HFF-Myc (cell line): ENCODE measurements at regions not wholly inside any gene's neighbourhood (a gene's known extent, or its start where the extent isn't known, plus 50 kb on each side); places are given as distances from the start of the nearest gene placed in this dataset.
"Not testable (repeated sequence)": the region's sequence is repeated elsewhere in the genome, so short reads cannot be mapped to it uniquely, and the experiment has no call there.

Source experiments
- DNase-seq: peaks from one replicate; pipeline ENCODE4 v3.0.0-alpha.2; 2011; ENCODE audit warnings: low read depth; ENCODE audit errors: extremely low read depth
- H3K4me3 ChIP-seq: replicated peaks from 2 replicates; pipeline ENCODE4 v1.5.1; 2011; ENCODE audit warnings: low read depth, mild to moderate bottlenecking, control low read depth, low read length
- TF ChIP-seq, protein P1 (sequence below): IDR thresholded peaks from 2 replicates; pipeline ENCODE4 v1.5.1; 2012; ENCODE audit warnings: mild to moderate bottlenecking, low read depth, low read length, control low read depth; ENCODE audit errors: missing control alignments

DNA sequence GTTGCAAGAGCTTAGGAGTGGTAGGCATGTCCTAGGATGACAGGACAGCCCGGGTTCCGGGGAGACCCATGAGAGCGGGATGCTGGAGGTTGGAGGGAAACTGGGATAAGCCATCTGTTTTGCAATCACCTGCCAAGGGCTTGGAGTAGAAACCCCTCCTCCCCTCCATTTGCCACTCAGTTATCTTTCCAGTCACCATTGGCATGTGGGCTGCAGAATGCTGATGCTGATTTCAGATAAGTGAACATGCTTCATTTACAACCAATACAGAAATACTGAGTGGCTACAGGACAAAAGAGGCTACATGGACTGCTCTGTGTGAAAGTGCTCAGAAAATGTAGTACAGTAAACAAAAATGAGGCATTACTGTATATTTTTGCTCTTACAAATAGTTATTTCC is 93.4 kb upstream of the KIF2A start:
- no peak for DNase-seq
- no peak overlapping the region for H3K4me3 ChIP-seq
- TF ChIP-seq, protein P1, sequence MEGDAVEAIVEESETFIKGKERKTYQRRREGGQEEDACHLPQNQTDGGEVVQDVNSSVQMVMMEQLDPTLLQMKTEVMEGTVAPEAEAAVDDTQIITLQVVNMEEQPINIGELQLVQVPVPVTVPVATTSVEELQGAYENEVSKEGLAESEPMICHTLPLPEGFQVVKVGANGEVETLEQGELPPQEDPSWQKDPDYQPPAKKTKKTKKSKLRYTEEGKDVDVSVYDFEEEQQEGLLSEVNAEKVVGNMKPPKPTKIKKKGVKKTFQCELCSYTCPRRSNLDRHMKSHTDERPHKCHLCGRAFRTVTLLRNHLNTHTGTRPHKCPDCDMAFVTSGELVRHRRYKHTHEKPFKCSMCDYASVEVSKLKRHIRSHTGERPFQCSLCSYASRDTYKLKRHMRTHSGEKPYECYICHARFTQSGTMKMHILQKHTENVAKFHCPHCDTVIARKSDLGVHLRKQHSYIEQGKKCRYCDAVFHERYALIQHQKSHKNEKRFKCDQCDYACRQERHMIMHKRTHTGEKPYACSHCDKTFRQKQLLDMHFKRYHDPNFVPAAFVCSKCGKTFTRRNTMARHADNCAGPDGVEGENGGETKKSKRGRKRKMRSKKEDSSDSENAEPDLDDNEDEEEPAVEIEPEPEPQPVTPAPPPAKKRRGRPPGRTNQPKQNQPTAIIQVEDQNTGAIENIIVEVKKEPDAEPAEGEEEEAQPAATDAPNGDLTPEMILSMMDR, result no peak

DNA sequence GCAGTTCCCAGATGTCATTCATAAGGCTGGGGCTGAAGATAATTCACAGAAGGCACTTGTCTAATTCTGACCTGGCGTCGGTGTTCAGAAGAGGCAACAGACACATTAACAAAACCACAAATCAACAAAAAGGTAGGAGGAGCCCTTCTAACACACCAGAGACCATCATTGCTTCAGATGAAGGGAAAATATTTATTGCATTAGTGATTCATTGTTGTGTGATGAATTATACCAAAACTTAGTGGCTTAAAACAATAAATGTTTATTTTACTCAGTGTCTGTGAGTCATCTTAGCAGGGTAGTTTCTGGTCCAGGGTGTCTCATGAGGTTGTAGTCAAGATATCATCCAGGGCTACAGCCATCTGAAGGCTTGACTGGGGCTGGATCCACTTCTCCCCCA is 91.3 kb upstream of the KIF2A start:
- H3K4me3 ChIP-seq, result no peak overlapping the region
- TF ChIP-seq, protein P1, result no peak
- no peak for DNase-seq

DNA sequence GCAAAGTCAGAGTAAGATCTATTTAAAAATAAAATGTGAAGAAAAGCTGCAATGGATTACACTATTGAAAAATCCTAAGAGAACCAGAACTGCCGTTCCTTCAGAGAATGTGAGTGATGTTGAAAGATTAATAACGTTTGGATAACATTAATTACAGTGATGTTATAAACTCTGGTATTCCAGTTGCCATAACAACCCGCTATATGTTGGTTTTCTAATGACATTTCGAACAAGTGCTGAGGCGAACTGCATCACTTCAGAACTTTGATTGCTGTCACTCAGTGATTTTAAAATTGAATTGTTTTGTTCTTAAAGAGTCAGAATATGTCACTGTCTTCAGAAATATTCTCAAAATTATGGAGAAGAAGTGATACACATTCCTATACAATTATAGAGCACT is 89.4 kb upstream of the KIF2A start:
- DNase-seq, H3K4me3 ChIP-seq: not testable (repeated sequence)

DNA sequence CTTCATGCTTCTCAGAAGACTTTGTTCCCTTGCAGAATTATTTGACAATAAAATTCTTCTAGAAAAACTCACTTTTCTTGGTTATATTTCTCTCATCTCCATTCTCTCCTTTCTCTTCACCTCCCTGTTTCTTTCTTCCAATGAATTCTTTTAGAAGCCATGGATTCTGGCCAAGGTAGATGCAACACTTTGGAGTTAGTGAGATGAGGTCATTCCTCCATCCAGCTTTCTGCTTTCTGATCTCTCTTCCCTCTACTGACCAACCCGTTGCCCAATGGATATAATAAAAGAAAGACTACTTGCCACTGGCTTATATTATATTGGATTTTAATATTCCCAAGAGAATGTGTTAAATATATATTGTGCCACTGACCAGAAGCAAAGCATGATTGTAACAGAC is 88.9 kb upstream of the KIF2A start:
- DNase-seq, H3K4me3 ChIP-seq: not testable (repeated sequence)

DNA sequence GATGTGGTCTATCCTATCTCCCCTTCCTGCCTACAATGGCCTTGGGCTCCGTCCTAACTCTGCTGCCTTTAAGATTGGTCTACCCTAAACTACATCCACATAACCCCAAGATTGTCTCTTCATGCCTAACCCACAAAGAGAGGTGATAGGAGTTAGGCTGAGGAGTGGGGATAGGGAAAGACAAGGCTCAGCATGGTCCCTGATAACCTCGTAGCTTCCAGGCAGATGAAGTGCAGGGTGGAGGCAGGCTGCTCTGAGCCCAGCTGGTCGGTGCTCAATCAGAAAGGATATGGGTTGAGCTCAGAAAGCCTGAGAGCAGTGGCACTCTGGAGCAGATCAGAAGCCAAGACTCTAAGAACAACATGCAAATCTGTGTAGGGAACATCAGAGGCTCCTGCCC is 87.1 kb upstream of the KIF2A start:
- H3K4me3 ChIP-seq, result not testable (repeated sequence)

DNA sequence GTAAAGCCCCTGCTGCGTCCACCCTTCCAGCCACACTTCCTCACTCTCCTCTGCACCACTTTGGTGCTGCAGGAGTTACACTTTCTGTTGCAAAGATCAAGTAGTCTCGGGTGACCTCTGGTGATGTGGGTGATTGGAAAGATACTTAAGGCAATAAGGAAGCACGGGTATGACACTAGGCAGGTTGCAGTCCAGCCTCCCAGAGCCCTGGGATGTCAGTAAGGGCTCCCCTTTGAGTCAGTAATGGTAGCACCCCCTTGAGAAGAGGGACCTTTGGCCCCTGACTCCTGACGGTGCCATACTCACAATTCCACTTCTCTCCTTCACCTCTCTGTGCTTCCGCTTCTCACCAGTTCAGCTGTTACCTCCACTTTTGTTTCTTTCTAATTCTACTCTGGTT is 84.1 kb upstream of the KIF2A start:
- not testable (repeated sequence) for H3K4me3 ChIP-seq, DNase-seq

More for the DNA sequence above, 87.1 kb upstream of the KIF2A start:
- not testable (repeated sequence) for DNase-seq

DNA sequence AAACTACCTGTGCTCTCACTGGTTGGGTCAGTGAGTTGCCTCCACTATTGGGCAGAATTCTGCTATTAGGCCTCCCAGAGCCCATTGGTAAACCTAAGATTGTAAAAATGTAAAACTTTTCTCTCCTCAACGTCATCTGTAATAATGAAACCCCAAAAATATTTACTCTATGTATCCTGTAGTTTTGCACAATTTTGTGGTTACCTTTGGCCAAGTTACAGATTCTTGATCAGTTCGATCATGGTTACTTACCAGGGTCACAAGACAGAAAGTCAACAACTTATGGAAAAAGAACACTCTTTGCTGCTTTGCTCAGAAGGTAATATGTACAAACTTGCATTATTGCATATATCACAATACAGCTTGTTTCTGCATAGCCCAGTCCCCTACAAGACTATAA is 83.7 kb upstream of the KIF2A start:
- not testable (repeated sequence) for DNase-seq, H3K4me3 ChIP-seq

DNA sequence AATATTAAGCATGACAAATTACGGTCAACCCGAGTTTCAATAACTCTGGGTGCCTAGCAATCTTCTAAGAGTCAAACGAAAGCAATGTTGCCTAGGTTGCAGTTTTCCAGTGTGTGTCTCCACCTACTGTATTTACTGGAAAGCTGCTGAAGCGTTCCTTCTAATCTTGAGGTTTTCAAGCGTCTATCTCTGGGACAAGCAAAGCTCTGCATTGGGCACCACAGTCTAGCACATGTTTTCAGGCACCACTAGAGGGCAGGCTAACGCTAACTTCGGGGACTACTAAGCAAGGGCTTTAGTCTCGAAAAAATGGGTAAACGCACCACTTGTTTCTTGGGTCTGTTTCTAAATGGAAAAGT is 82.7 kb upstream of the KIF2A start:
- not testable (repeated sequence) for DNase-seq
- TF ChIP-seq, protein P1, result peak; percentile 38

DNA sequence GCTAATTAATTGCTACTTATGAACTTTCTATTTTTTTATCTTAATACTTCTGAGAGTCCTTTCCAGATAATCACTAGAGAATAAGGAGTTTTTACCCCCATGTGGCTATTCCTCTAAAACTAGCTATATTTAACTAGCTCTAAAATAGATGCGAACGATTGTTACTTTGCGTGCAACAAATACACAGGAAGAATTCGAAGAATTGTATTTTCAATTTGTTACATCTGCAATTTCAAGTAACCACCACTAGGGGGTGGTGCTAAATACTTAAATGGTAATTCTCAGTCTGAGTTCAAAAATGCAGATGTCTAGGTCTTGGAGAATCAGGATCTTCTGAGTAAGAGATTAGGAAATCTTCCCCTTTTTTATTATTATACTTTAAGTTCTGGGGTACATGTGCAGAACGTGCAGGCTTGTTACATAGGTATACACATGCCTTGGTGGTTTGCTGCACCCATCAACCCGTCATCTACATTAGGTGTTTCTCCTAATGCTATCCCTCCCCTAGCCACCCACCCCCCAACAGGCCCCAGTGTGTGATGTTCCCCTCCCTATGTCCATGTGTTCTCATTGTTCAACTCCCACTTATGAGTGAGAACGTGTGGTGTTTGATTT is 80.9 kb upstream of the KIF2A start:
- DNase-seq, result not testable (repeated sequence)

More for the DNA sequence above, 82.7 kb upstream of the KIF2A start:
- H3K4me3 ChIP-seq, result peak overlapping the region; percentile 27; the same call in 1 of the 2 replicates

DNA sequence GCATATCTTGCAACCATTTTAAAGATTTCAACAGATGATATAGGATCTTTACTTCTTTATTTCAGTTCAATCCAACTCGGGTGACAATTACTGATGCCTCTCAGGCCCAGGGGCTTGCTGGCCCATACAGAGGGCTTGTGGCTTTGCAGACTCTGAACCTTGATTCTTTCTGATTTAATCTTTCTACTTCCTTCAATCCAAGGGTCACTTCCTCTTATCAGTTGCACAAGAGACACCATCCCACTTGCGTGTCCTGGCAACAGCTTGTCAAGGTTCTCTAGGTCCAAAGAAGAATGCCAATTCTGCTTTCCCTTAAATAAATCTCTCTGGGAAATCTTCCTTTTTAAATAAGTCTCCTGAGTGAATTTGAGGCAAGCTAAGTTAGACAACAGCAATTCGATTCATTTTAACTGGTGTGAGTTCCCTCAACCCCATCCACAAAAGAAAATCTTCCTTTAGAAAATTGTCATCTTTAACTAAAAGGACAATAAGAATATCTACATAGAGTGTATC is 75.1 kb upstream of the KIF2A start:
- DNase-seq, result not testable (repeated sequence)

More for the DNA sequence above, 80.9 kb upstream of the KIF2A start:
- H3K4me3 ChIP-seq, result not testable (repeated sequence)

DNA sequence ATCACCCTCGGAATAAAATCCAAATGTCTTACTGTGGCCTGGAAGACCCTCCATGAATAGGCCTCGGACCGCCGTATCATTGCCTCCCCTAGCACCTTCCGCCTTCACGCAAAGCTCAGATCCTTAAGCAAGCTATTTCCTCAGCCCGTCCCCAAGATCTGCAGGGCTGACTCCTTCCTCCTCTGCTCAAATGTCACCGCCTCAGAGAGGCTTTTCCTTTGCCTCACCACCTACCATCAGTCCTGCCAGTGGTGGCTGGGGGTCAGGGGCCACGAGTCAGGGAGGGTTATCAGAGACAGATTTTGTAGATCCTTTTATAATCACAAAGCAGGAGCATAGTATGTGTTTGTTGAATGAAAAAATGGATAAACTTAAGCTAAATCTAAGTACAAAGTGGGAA is 74.4 kb upstream of the KIF2A start:
- TF ChIP-seq, protein P1, result no peak
- H3K4me3 ChIP-seq, result no peak overlapping the region
- no peak for DNase-seq

More for the DNA sequence above, 75.1 kb upstream of the KIF2A start:
- H3K4me3 ChIP-seq, result not testable (repeated sequence)

DNA sequence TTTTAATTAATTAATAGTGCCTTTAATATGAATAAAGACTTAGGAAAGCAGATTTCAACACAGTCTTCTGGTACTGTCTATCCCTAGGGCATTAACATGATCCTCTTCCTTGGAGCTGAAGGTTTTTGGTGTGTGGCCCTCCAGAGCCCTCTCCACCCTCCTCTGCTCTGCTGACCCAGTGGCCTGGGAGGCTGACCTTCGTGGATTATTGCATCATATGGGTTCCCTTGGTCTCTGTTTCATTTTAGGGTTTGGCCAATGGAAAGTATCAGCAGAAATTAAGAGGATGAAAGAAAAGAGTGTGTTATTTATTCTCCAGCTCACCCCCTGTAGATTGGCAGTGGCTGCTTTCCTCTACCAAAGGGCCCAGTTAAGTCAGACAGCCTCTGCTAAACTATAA is 73.8 kb upstream of the KIF2A start:
- not testable (repeated sequence) for H3K4me3 ChIP-seq, DNase-seq

DNA sequence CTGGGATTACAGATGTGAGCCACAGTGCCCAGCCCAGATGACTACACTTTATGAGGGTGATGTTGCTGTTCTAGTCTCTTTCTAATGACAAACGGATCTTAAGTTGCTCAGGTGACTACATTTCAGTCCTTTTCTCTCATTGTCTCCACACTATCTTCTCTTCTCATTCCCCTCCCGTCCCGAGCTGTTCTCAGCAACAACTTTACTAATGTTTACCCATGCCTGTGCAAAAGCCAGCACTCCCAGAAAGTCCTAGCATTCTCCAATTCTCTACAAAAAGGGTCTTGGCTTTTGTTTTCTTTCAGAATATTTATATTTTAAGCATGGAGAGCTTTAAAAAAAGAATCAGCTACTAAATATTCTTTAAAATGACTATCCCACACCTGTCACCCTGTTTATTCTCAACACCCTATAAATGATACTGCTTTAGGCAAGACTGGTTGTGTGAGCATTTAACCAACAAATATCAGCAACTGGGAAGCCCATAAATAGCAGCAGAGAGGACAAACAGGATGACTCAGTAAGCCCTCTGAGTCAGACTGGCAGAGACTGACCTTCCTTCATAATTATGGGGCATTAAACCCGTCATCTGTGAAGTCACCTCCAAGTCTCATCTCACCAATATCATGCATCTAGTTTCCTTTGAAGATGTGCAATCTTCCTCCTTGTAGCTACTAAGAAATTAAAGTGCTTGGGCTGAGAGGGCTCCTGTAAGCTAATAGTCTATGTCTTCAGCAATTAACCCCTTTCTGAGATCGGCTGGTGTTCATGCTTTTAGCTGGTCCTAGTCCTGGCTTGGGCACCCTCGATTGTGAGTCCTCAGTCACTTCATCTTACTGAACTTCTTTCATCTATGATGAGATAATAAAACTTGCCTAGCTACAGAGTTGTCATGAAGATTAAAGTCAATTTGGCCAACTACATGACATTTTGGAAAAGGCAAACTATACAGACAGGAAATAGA is 72.6 kb upstream of the KIF2A start:
- DNase-seq, result peak; percentile 14
- not testable (repeated sequence) for H3K4me3 ChIP-seq
